Transverse colon (tissue), 4 donors: ENCODE measurements at regions not wholly inside any gene's neighbourhood (a gene's known extent, or its start where the extent isn't known, plus 50 kb on each side); places are given as distances from the start of the nearest gene placed in this dataset.

Source experiments
- DNase-seq: peaks from one replicate; pipeline ENCODE4 v3.0.0-alpha.2; 2019
- H3K27ac ChIP-seq, 4 donors: fragments of 200-600 bp; sonication (generic); 2 replicates each; pipeline ENCODE4 v1.5.1; 2016 to 2018; ENCODE audit warnings: inconsistent platforms in 4 of 4
- H3K27me3 ChIP-seq: fragments of 200-600 bp; sonication (generic); 2 replicates; pipeline ENCODE4 v1.5.1; 2017; ENCODE audit warnings: inconsistent platforms
- H3K36me3 ChIP-seq, 4 donors: fragments of 200-600 bp; sonication (generic); 2 replicates each; pipeline ENCODE4 v1.5.1; 2017 to 2019; ENCODE audit warnings: inconsistent platforms in 4 of 4
- H3K4me1 ChIP-seq, 4 donors: fragments of 200-600 bp; sonication (generic); 2 replicates each; pipeline ENCODE4 v1.5.1; 2017 to 2020; ENCODE audit warnings: inconsistent platforms in 4 of 4
- H3K4me3 ChIP-seq, 4 donors: fragments of 200-600 bp; sonication (generic); 1 replicate in 1 of 4; 2 replicates in 3 of 4; pipeline versions ENCODE4 v1.5.1 to v1.6.1; 2017 to 2019; ENCODE audit warnings: inconsistent platforms in 4 of 4
- H3K9me3 ChIP-seq, 2 donors: fragments of 200-600 bp; sonication (generic); 2 replicates each; pipeline ENCODE4 v1.5.1; 2017 to 2019; ENCODE audit warnings: inconsistent platforms in 2 of 2
- CTCF ChIP-seq, 5 experiments: fragments of 200-600 bp in 3 of 5; fragments of 450-650 bp in 2 of 5; sonication (generic) in 3 of 5; IDR thresholded peaks; 1 replicate in 2 of 5; 2 replicates in 3 of 5; pipeline ENCODE4 v1.5.1; 2016 to 2017; ENCODE audit warnings: antibody characterized with exemption in 5 of 5, inconsistent platforms in 3 of 5, mild to moderate bottlenecking in 2 of 5, moderate library complexity in 1 of 5
- EP300 ChIP-seq: sonication (generic); formaldehyde crosslinking; IDR thresholded peaks from one replicate; pipeline ENCODE4 v1.6.1; 2017; ENCODE audit warnings: antibody characterized with exemption, low read depth
- POLR2A ChIP-seq: fragments of 450-650 bp; IDR thresholded peaks from one replicate; pipeline ENCODE4 v1.6.1; 2016; ENCODE audit warnings: antibody characterized with exemption, mild to moderate bottlenecking, moderate library complexity
- POLR2AphosphoS5 ChIP-seq, 3 donors: sonication (generic); formaldehyde crosslinking; IDR thresholded peaks; one replicate each; pipeline ENCODE4 v1.6.1; 2016; ENCODE audit warnings: antibody characterized with exemption in 3 of 3
- WGBS, 2 donors: methylation state at CpG; one replicate each; pipeline ENCODE4 v1.1.5; 2018; ENCODE audit warnings: low coverage in 1 of 2; 5-methylcytosine and 5-hydroxymethylcytosine counted together
- in situ Hi-C, 4 donors: fragments of 200-750 bp; cut with MboI; loops; one replicate each; pipeline versions ENCODE4 v1.15.0 to v1.15.1; 2017; ENCODE audit warnings: low sequenced_read_pairs in 3 of 4, low pct_ligation_motif_present in 1 of 4, low pct_unique_long_range_greater_than_20kb in 1 of 4
- intact Hi-C: fragments of 100-400 bp; cut with DNase I; formaldehyde crosslinking; loops from one replicate; pipeline ENCODE4 v1.15.1; 2023; ENCODE audit warnings: low total_unique reads

DNA sequence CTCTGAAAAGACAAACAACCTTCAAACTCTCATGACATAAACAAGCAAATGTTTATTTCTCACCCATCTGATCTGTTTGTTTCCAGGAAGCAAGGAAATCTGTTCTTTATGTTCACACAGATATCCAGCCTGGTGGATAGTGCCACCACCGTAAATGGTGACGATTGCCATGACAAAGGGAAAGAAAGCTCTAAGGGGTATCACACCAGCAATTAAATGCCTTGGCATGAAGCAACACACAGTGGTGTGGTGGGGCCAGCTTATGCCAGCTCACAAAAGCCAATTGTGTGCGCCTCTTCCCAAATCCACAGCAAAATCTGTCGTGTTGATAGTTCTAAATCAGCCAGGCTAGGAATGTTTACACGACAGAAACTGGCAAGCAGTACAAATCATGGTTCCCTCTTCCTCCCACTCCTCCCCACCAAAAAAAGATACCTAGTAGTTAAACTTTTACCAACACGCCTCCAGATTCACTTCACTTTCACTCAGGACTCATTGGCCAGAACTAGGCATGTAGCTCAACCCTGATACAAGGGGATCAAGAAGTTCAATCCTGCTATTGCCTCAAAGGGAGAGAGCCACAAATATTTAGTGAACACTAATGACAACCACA is 189.2 kb upstream of the SLCO3A1 start:
- in situ Hi-C loops (no loop called here), intact Hi-C loops (no loop called here)
- H3K36me3 ChIP-seq: no peaks in the 10 kb centered on the region
- H3K9me3 ChIP-seq: no peaks in the 10 kb centered on the region
- no peak overlapping the region for H3K4me3 ChIP-seq
- no peaks in the 10 kb centered on the region for H3K4me1 ChIP-seq
- DNase-seq: no peak
- no peak overlapping the region for H3K27ac ChIP-seq
- H3K27me3 ChIP-seq: no peaks in the 10 kb centered on the region
- 34 to 55% methylated on average over 2 to 6 of the region's 6 CpGs for WGBS, 2 donors
- TF ChIP-seq CTCF (IDR thresholded peaks at IDR 0.05) (no peak), EP300 (no peak), POLR2AphosphoS5 (IDR thresholded peaks at IDR 0.05) (no peak), POLR2A (no peak)

- in situ Hi-C loops (no loop called here), intact Hi-C loops (no loop called here)
- no peak for DNase-seq
- no peaks in the 10 kb centered on the region for H3K36me3 ChIP-seq
- H3K9me3 ChIP-seq: no peaks in the 10 kb centered on the region
- no peak overlapping the region for H3K27ac ChIP-seq
- 21 to 57% methylated on average over 2 to 4 of the region's 4 CpGs for WGBS, 2 donors
- no peaks in the 10 kb centered on the region for H3K4me1 ChIP-seq
- no peak overlapping the region for H3K4me3 ChIP-seq
- TF ChIP-seq POLR2A: no peak
- TF ChIP-seq EP300: no peak
- no peak for TF ChIP-seq POLR2AphosphoS5 (IDR thresholded peaks at IDR 0.05)
- no peak for TF ChIP-seq CTCF (IDR thresholded peaks at IDR 0.05)
- H3K27me3 ChIP-seq: no peaks in the 10 kb centered on the region
Measured at GRCh38 chr15:91665212-91665611, 188.3 kb upstream of the SLCO3A1 start.

DNA sequence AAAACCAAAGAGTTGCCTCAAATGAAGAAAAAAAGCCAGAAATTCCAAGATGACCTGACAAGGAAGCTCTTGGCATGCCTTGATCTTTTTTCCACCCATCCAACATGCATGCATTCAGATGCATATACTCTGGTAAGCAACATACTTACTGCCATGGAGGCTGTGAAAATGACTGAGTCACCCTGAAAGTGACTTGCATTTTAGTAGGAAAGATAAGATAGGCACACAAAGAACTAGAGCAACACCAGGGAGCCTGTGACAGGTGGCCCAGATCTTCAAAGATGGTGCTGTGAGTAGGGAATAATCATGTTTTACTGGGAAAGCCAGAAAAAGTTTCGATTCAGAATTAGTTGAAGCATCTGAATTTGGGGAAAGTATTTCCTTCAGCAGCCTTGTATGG is 185.1 kb upstream of the SLCO3A1 start:
- Histone ChIP-seq H3K4me1 (no peaks in the 10 kb centered on the region), H3K27ac (no peak overlapping the region), H3K4me3 (no peak overlapping the region), H3K9me3 (no peaks in the 10 kb centered on the region), H3K36me3 (no peaks in the 10 kb centered on the region), H3K27me3 (no peaks in the 10 kb centered on the region)
- no peak for DNase-seq
- in situ Hi-C loops: no loop called here
- intact Hi-C loops: no loop called here
- TF ChIP-seq CTCF (IDR thresholded peaks at IDR 0.05) (no peak), EP300 (no peak), POLR2AphosphoS5 (IDR thresholded peaks at IDR 0.05) (no peak), POLR2A (no peak)
- 76 to 79% methylated on average over 1 of the region's 1 CpG for WGBS, 2 donors

GRCh38 chr15:91670108-91670507 is 183.4 kb upstream of the SLCO3A1 start:
- intact Hi-C loops: no loop called here
- WGBS, 2 donors: 45 to 55% methylated on average over 1 to 2 of the region's 2 CpGs
- H3K4me3 ChIP-seq: no peak overlapping the region

More at GRCh38 chr15:91670108-91670507, 183.4 kb upstream of the SLCO3A1 start:
- in situ Hi-C loops: no loop called here
- DNase-seq: no peak
- Histone ChIP-seq H3K9me3 (peaks cover 3 to 6% of the 10 kb centered on the region in 2 donors), H3K27me3 (no peaks in the 10 kb centered on the region), H3K4me1 (no peaks in the 10 kb centered on the region), H3K36me3 (no peaks in the 10 kb centered on the region), H3K27ac (no peak overlapping the region)
- TF ChIP-seq POLR2A (no peak), EP300 (no peak), POLR2AphosphoS5 (IDR thresholded peaks at IDR 0.05) (no peak), CTCF (IDR thresholded peaks at IDR 0.05) (no peak)
